Ascending aorta (tissue), 2 donors: ENCODE measurements at regions not wholly inside any gene's neighbourhood (a gene's known extent, or its start where the extent isn't known, plus 50 kb on each side); places are given as distances from the start of the nearest gene placed in this dataset.

Experiments
- DNase-seq, 2 donors: peaks; one replicate each; pipeline ENCODE4 v3.0.0-alpha.2; 2019; ENCODE audit warnings: low spot score in 2 of 2
- H3K27ac ChIP-seq, 2 donors: fragments of 200-600 bp; sonication (generic); one replicate each; pipeline ENCODE4 v1.5.1; 2016 to 2017; ENCODE audit warnings: mild to moderate bottlenecking in 1 of 2
- H3K27me3 ChIP-seq: fragments of 200-600 bp; sonication (generic); one replicate; pipeline ENCODE4 v1.5.1; 2017
- H3K36me3 ChIP-seq, 2 donors: fragments of 200-600 bp; sonication (generic); one replicate each; pipeline ENCODE4 v1.5.1; 2016
- H3K4me1 ChIP-seq, 2 donors: fragments of 200-600 bp; sonication (generic); one replicate each; pipeline ENCODE4 v1.5.1; 2016 to 2017; ENCODE audit warnings: mild to moderate bottlenecking in 1 of 2
- H3K4me3 ChIP-seq, 2 donors: fragments of 200-600 bp; sonication (generic); one replicate each; pipeline ENCODE4 v1.5.1; 2016 to 2017; ENCODE audit warnings: mild to moderate bottlenecking in 1 of 2
- H3K9me3 ChIP-seq, 2 donors: fragments of 200-600 bp; sonication (generic); one replicate each; pipeline ENCODE4 v1.5.1; 2016
- CTCF ChIP-seq, 3 experiments: fragments of 200-600 bp in 2 of 3; fragments of 450-650 bp in 1 of 3; sonication (generic) in 2 of 3; IDR thresholded peaks; one replicate each; pipeline ENCODE4 v1.5.1; 2016 to 2019; ENCODE audit warnings: antibody characterized with exemption in 3 of 3, mild to moderate bottlenecking in 1 of 3, moderate library complexity in 1 of 3
- intact Hi-C: fragments of 100-400 bp; cut with DNase I; formaldehyde crosslinking; loops from one replicate; pipeline ENCODE4 v1.15.1; 2023

GRCh38 chr16:79713609-79714309, 113.2 kb upstream of the MAF start:
- Histone ChIP-seq H3K36me3 (no peaks in the 10 kb centered on the region), H3K4me1 (peaks cover 27 to 37% of the 10 kb centered on the region in 2 donors), H3K27ac (peak overlapping the region; percentile 63 to 90), H3K4me3 (no peak overlapping the region), H3K9me3 (no peaks in the 10 kb centered on the region), H3K27me3 (no peaks in the 10 kb centered on the region)
- DNase-seq, result no peak
- no peak for TF ChIP-seq CTCF (IDR thresholded peaks at IDR 0.05)
- intact Hi-C loops, result loop anchor here (2.0 to 10.0 kb wide), 3 partner anchors 57 to 1029 kb away; partner anchors contain the start of gene MAF

- no peak for DNase-seq
- no peak for TF ChIP-seq CTCF (IDR thresholded peaks at IDR 0.05)
- intact Hi-C loops, result loop anchor here (10.0 kb wide), 1 partner anchor 1027 kb away; no protein-coding TSS in a partner anchor
- Histone ChIP-seq H3K4me3 (no peak overlapping the region), H3K27ac (peak overlapping the region in 1 of 2 donors; percentile 90), H3K9me3 (no peaks in the 10 kb centered on the region), H3K27me3 (no peaks in the 10 kb centered on the region), H3K36me3 (no peaks in the 10 kb centered on the region), H3K4me1 (peaks cover 21 to 31% of the 10 kb centered on the region in 2 donors)
Observed at GRCh38 chr16:79712276-79712675, 111.7 kb upstream of the MAF start.

- H3K4me1 ChIP-seq, result peaks cover 0 to 10% of the 10 kb centered on the region in 2 donors
- no peak for TF ChIP-seq CTCF (IDR thresholded peaks at IDR 0.05)
- intact Hi-C loops, result loop anchor here (10.0 kb wide), 1 partner anchor 1833 kb away; no protein-coding TSS in a partner anchor
- peak; percentile 25 to 93 for DNase-seq
- peak overlapping the region; percentile 75 to 76 for H3K27ac ChIP-seq
- H3K27me3 ChIP-seq, result no peaks in the 10 kb centered on the region
- no peaks in the 10 kb centered on the region for H3K36me3 ChIP-seq
- no peaks in the 10 kb centered on the region for H3K9me3 ChIP-seq
- H3K4me3 ChIP-seq, result no peak overlapping the region
Observed at GRCh38 chr16:79707876-79708275, 107.3 kb upstream of the MAF start.

GRCh38 chr16:79703066-79703465, 102.5 kb upstream of the MAF start:
- H3K27me3 ChIP-seq, result no peaks in the 10 kb centered on the region
- intact Hi-C loops, result loop anchor here (10.0 kb wide), 1 partner anchor 1828 kb away; no protein-coding TSS in a partner anchor
- H3K9me3 ChIP-seq, result no peaks in the 10 kb centered on the region
- peak overlapping the region; percentile 49 to 60 for H3K27ac ChIP-seq
- H3K4me1 ChIP-seq, result peaks cover 3 to 23% of the 10 kb centered on the region in 2 donors
- TF ChIP-seq CTCF (IDR thresholded peaks at IDR 0.05), result no peak
- H3K4me3 ChIP-seq, result no peak overlapping the region
- no peak for DNase-seq
- no peaks in the 10 kb centered on the region for H3K36me3 ChIP-seq

GRCh38 chr16:79698341-79698753, 97.8 kb upstream of the MAF start:
- Histone ChIP-seq H3K9me3 (peaks cover 0 to 8% of the 10 kb centered on the region in 2 donors), H3K27ac (peak overlapping the region; percentile 5 to 42)
- intact Hi-C loops, result no loop called here

More at GRCh38 chr16:79698341-79698753, 97.8 kb upstream of the MAF start:
- Histone ChIP-seq H3K4me1 (peaks cover 3 to 12% of the 10 kb centered on the region in 2 donors), H3K4me3 (no peak overlapping the region), H3K36me3 (no peaks in the 10 kb centered on the region), H3K27me3 (no peaks in the 10 kb centered on the region)
- DNase-seq, result peak in 1 of 2 donors; percentile 65
- TF ChIP-seq CTCF (IDR thresholded peaks at IDR 0.05), result no peak
